Neural cell (in vitro differentiated cells): ENCODE measurements at regions not wholly inside any gene's neighbourhood (a gene's known extent, or its start where the extent isn't known, plus 50 kb on each side); places are given as distances from the start of the nearest gene placed in this dataset.

Experiments
- H2AFZ ChIP-seq: fragments of 200-600, 300-800 bp; sonication (generic), shearing (Covaris generic); 2 replicates; pipeline ENCODE4 v1.6.0; 2014; ENCODE audit warnings: low read depth, mild to moderate bottlenecking, antibody characterized with exemption, low read length, moderate library complexity
- H3F3A ChIP-seq: fragments of 200-600 bp; shearing (Covaris generic); 2 replicates; pipeline ENCODE4 v1.6.1; 2016; ENCODE audit warnings: mild to moderate bottlenecking, moderate library complexity, mixed read lengths, antibody characterized with exemption, low read length; ENCODE audit not compliant: insufficient read depth, poor library complexity, severe bottlenecking
- H3K27ac ChIP-seq: fragments of 200-600, 300-800 bp; sonication (generic), shearing (Covaris generic); 2 replicates; pipeline ENCODE4 v1.5.1; 2014; ENCODE audit warnings: mild to moderate bottlenecking, low read length, moderate library complexity
- H3K27me3 ChIP-seq: fragments of 300-800, 200-600 bp; sonication (generic), shearing (Covaris generic); 2 replicates; pipeline ENCODE4 v1.6.0; 2014; ENCODE audit warnings: mild to moderate bottlenecking, low read depth, low read length, moderate library complexity; ENCODE audit not compliant: insufficient read depth
- H3K36me3 ChIP-seq: fragments of 300-800, 200-600 bp; sonication (generic), shearing (Covaris generic); 2 replicates; pipeline ENCODE4 v1.5.1; 2014; ENCODE audit warnings: mild to moderate bottlenecking, antibody characterized with exemption, low read length, moderate library complexity; ENCODE audit not compliant: insufficient read depth
- H3K4me2 ChIP-seq: fragments of 300-800, 200-600 bp; sonication (generic), shearing (Covaris generic); 2 replicates; pipeline ENCODE4 v1.6.0; 2014; ENCODE audit warnings: mild to moderate bottlenecking, low read length
- H3K4me3 ChIP-seq: fragments of 300-800, 200-600 bp; sonication (generic), shearing (Covaris generic); 2 replicates; pipeline ENCODE4 v1.5.1; 2014; ENCODE audit warnings: mild to moderate bottlenecking, low read length, moderate library complexity
- H3K79me2 ChIP-seq: fragments of 200-600 bp; shearing (Covaris generic); replicated peaks from 2 replicates; pipeline ENCODE4 v1.6.0; 2014; ENCODE audit warnings: mild to moderate bottlenecking, low read length, moderate library complexity; ENCODE audit not compliant: insufficient read depth
- H3K9ac ChIP-seq: fragments of 300-800, 200-600 bp; sonication (generic), shearing (Covaris generic); 2 replicates; pipeline ENCODE4 v1.6.1; 2016; ENCODE audit warnings: mild to moderate bottlenecking, low read length, mixed read lengths
- H3K9me2 ChIP-seq: fragments of 200-600 bp; shearing (Covaris generic); 2 replicates; pipeline ENCODE4 v1.6.1; 2016; ENCODE audit warnings: mild to moderate bottlenecking, low read length, mixed read lengths; ENCODE audit not compliant: insufficient read depth
- H3K9me3 ChIP-seq: fragments of 200-600, 300-800 bp; sonication (generic), shearing (Covaris generic); 2 replicates; pipeline ENCODE4 v1.6.1; 2016; ENCODE audit warnings: mild to moderate bottlenecking, mixed run types, low read length, moderate library complexity, mixed read lengths
- H4K20me1 ChIP-seq: fragments of 200-600 bp; shearing (Covaris generic); 2 replicates; pipeline ENCODE4 v1.6.1; 2016; ENCODE audit warnings: mild to moderate bottlenecking, mixed run types; ENCODE audit not compliant: insufficient read depth
- EP300 ChIP-seq: fragments of 450-650 bp; conservative IDR thresholded peaks from 2 replicates; pipeline ENCODE4 v1.6.1; 2014; ENCODE audit warnings: antibody characterized with exemption, mild to moderate bottlenecking, moderate library complexity; ENCODE audit not compliant: poor library complexity, severe bottlenecking
- EZH2 ChIP-seq: fragments of 200-600, 300-800 bp; shearing (Covaris generic), sonication (generic); IDR thresholded peaks from 2 replicates; pipeline ENCODE4 v1.6.1; 2014; ENCODE audit warnings: antibody characterized with exemption, low read length, borderline replicate concordance, mild to moderate bottlenecking; ENCODE audit not compliant: insufficient read depth, poor library complexity, severe bottlenecking
- MXI1 ChIP-seq: fragments of 450-650 bp; conservative IDR thresholded peaks from 2 replicates; pipeline ENCODE4 v1.6.1; 2014; ENCODE audit warnings: antibody characterized with exemption, mild to moderate bottlenecking; ENCODE audit not compliant: poor library complexity, severe bottlenecking
- POLR2AphosphoS5 ChIP-seq: IDR thresholded peaks from 2 replicates; pipeline ENCODE4 v1.6.1; 2012
- RAD21 ChIP-seq: fragments of 450-650 bp; conservative IDR thresholded peaks from 2 replicates; pipeline ENCODE4 v1.6.1; 2014; ENCODE audit warnings: antibody characterized with exemption, mild to moderate bottlenecking, moderate library complexity
- REST ChIP-seq: IDR thresholded peaks from 2 replicates; pipeline ENCODE4 v1.6.1; 2012; ENCODE audit warnings: borderline replicate concordance
- SMC3 ChIP-seq: fragments of 450-650 bp; conservative IDR thresholded peaks from 2 replicates; pipeline ENCODE4 v1.6.1; 2014; ENCODE audit warnings: antibody characterized with exemption, mild to moderate bottlenecking, moderate library complexity; ENCODE audit not compliant: poor library complexity
- TAF1 ChIP-seq: IDR thresholded peaks from 2 replicates; pipeline ENCODE4 v1.6.1; 2012; ENCODE audit warnings: low read depth
- TF ChIP-seq, protein P1 (sequence below): fragments of 450-650 bp; IDR thresholded peaks from 2 replicates; pipeline ENCODE4 v1.5.1; 2014; ENCODE audit warnings: antibody characterized with exemption, mild to moderate bottlenecking, moderate library complexity; ENCODE audit not compliant: poor library complexity, severe bottlenecking

DNA sequence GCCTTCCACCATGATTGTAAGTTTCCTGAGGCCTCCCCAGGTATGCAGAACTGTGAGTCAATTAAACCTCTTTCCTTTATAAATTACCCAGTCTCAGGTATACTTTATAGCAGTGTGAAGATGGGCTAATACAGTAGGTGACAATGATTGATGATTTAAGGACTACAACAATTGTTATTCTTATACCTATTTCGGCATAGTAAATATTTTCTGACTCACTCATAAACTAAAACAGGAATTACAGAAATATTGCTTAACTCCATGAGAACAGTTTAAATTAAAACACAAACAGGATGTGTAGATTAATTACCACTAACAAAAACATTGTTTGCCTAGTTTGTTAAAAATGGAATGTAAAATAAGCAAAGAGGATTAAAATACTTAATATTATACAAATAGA, 839.9 kb downstream of the LTN1 start:
- H3K36me3 ChIP-seq, result no peaks in the 10 kb centered on the region
- H4K20me1 ChIP-seq, result no peaks in the 10 kb centered on the region
- no peaks in the 10 kb centered on the region for H3K9me2 ChIP-seq
- no peaks in the 10 kb centered on the region for H3K79me2 ChIP-seq
- no peaks in the 10 kb centered on the region for H3F3A ChIP-seq
- H3K9me3 ChIP-seq, result no peaks in the 10 kb centered on the region
- no peak overlapping the region for H3K4me2 ChIP-seq
- H3K4me3 ChIP-seq, result no peak overlapping the region
- TF ChIP-seq MXI1 (no peak), TAF1 (no peak), REST (no peak), EZH2 (no peak), POLR2AphosphoS5 (no peak), EP300 (no peak), RAD21 (no peak), SMC3 (no peak)
- TF ChIP-seq, protein P1, sequence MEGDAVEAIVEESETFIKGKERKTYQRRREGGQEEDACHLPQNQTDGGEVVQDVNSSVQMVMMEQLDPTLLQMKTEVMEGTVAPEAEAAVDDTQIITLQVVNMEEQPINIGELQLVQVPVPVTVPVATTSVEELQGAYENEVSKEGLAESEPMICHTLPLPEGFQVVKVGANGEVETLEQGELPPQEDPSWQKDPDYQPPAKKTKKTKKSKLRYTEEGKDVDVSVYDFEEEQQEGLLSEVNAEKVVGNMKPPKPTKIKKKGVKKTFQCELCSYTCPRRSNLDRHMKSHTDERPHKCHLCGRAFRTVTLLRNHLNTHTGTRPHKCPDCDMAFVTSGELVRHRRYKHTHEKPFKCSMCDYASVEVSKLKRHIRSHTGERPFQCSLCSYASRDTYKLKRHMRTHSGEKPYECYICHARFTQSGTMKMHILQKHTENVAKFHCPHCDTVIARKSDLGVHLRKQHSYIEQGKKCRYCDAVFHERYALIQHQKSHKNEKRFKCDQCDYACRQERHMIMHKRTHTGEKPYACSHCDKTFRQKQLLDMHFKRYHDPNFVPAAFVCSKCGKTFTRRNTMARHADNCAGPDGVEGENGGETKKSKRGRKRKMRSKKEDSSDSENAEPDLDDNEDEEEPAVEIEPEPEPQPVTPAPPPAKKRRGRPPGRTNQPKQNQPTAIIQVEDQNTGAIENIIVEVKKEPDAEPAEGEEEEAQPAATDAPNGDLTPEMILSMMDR, result no peak
- H3K27ac ChIP-seq, result no peak overlapping the region
- no peak overlapping the region for H3K9ac ChIP-seq
- H2AFZ ChIP-seq, result no peak overlapping the region
- no peaks in the 10 kb centered on the region for H3K27me3 ChIP-seq

DNA sequence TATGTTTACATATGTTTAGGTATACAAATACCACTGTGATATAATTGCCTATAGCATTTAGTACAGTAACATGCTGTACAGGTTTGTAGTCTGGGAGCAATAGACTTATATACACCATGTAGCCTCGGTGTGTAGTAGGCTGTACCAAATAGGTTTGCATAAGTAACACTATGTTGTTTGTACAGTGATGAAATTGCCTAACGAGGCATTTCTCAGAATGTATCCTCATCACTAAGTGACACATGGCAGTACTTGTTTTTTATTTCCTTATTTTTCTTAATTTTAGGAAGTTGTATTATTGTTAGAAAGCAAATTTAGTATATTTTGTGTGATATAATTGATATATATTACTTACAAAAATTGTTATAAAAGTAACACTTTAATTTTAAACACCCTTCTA, 840.9 kb downstream of the LTN1 start:
- H3K9me2 ChIP-seq, result no peaks in the 10 kb centered on the region
- no peaks in the 10 kb centered on the region for H3F3A ChIP-seq
- no peak overlapping the region for H3K4me3 ChIP-seq
- TF ChIP-seq POLR2AphosphoS5 (no peak), EP300 (no peak)
- H3K27ac ChIP-seq, result no peak overlapping the region
- no peaks in the 10 kb centered on the region for H3K79me2 ChIP-seq
- H3K9me3 ChIP-seq, result no peaks in the 10 kb centered on the region
- H2AFZ ChIP-seq, result no peak overlapping the region
- H4K20me1 ChIP-seq, result no peaks in the 10 kb centered on the region
- no peaks in the 10 kb centered on the region for H3K27me3 ChIP-seq
- no peaks in the 10 kb centered on the region for H3K36me3 ChIP-seq
- no peak overlapping the region for H3K4me2 ChIP-seq
- no peak overlapping the region for H3K9ac ChIP-seq

DNA sequence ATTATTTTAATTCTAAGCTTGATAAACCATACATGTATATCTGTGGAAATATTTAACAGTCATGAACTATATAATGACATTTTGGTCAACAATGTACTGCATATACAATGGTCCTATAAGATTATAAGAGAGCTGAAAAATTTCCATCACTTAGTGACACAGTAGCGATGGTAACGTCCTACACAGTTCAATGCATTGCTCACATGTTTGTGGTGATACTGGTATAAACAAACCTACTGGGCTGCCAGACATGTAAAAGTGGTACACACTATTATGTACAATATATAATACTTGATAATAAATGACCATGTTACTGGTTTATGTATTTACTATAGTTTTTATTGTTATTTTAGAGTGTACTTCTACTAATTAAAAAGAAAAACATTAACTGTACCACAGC, 841.9 kb downstream of the LTN1 start:
- H2AFZ ChIP-seq, result no peak overlapping the region
- H3K27ac ChIP-seq, result no peak overlapping the region
- no peak for TF ChIP-seq RAD21
- TF ChIP-seq EP300, result no peak
- TF ChIP-seq EZH2, result no peak
- no peak for TF ChIP-seq SMC3
- no peak for TF ChIP-seq POLR2AphosphoS5
- TF ChIP-seq, protein P1, result no peak
- no peak for TF ChIP-seq MXI1
- no peak for TF ChIP-seq REST
- no peak for TF ChIP-seq TAF1
- H3F3A ChIP-seq, result no peaks in the 10 kb centered on the region
- no peaks in the 10 kb centered on the region for H3K36me3 ChIP-seq
- no peak overlapping the region for H3K9ac ChIP-seq
- H3K79me2 ChIP-seq, result no peaks in the 10 kb centered on the region
- no peaks in the 10 kb centered on the region for H4K20me1 ChIP-seq
- H3K9me2 ChIP-seq, result no peaks in the 10 kb centered on the region
- H3K9me3 ChIP-seq, result no peaks in the 10 kb centered on the region
- H3K4me3 ChIP-seq, result no peak overlapping the region
- no peak overlapping the region for H3K4me2 ChIP-seq
- H3K27me3 ChIP-seq, result no peaks in the 10 kb centered on the region
